Activated naive CD4-positive, alpha-beta T cell treated with anti-CD3 and anti-CD28 coated beads, Interleukin-2, amount 50 U/mL, for 16 hours (primary cell): ENCODE measurements at regions not wholly inside any gene's neighbourhood (a gene's known extent, or its start where the extent isn't known, plus 50 kb on each side); places are given as distances from the start of the nearest gene placed in this dataset.
"Not testable (repeated sequence)": the region's sequence is repeated elsewhere in the genome, so short reads cannot be mapped to it uniquely, and the experiment has no call there.

Experiments used
- DNase-seq: peaks from one replicate; pipeline ENCODE4 v3.0.0-alpha.2; 2020

GRCh38 chr10:43922335-43923280 is 273.9 kb upstream of the ZNF32 start:
- DNase-seq = no peak

GRCh38 chr10:43921881-43922280 is 273.2 kb upstream of the ZNF32 start:
- DNase-seq = no peak

GRCh38 chr10:43921478-43921877 is 272.8 kb upstream of the ZNF32 start:
- no peak for DNase-seq

GRCh38 chr10:43920236-43920758 is 271.6 kb upstream of the ZNF32 start:
- DNase-seq = not testable (repeated sequence)

- no peak for DNase-seq
These were observed 265.1 kb upstream of the ZNF32 start for GRCh38 chr10:43913676-43914235.

GRCh38 chr10:43912469-43912868 is 263.8 kb upstream of the ZNF32 start:
- DNase-seq = no peak

GRCh38 chr10:43906490-43906889 is 257.8 kb upstream of the ZNF32 start:
- no peak for DNase-seq

GRCh38 chr10:43905512-43906236 is 257.0 kb upstream of the ZNF32 start:
- DNase-seq = no peak

- DNase-seq = no peak
These were observed 256.2 kb upstream of the ZNF32 start for GRCh38 chr10:43904844-43905243.

- no peak for DNase-seq
These were observed 255.6 kb upstream of the ZNF32 start for GRCh38 chr10:43904301-43904700.

GRCh38 chr10:43903451-43903850 is 254.8 kb upstream of the ZNF32 start:
- no peak for DNase-seq

GRCh38 chr10:43902842-43903241 is 254.2 kb upstream of the ZNF32 start:
- no peak for DNase-seq

GRCh38 chr10:43901744-43902504 is 253.2 kb upstream of the ZNF32 start:
- DNase-seq = no peak

GRCh38 chr10:43901302-43901701 is 252.6 kb upstream of the ZNF32 start:
- no peak for DNase-seq

- no peak for DNase-seq
These were observed 251.9 kb upstream of the ZNF32 start for GRCh38 chr10:43900571-43900970.

- DNase-seq = no peak
These were observed 250.7 kb upstream of the ZNF32 start for GRCh38 chr10:43899224-43899959.

- DNase-seq = no peak
These were observed 249.9 kb upstream of the ZNF32 start for GRCh38 chr10:43898592-43898991.

GRCh38 chr10:43897765-43898419 is 249.2 kb upstream of the ZNF32 start:
- DNase-seq = no peak

GRCh38 chr10:43892062-43892770 is 243.5 kb upstream of the ZNF32 start:
- no peak for DNase-seq

- DNase-seq = no peak
These were observed 242.6 kb upstream of the ZNF32 start for GRCh38 chr10:43891241-43891640.

GRCh38 chr10:43890124-43890523 is 241.4 kb upstream of the ZNF32 start:
- DNase-seq = no peak
